ENCODE measurements at regions not wholly inside any gene's neighbourhood (a gene's known extent, or its start where the extent isn't known, plus 50 kb on each side); places are given as distances from the start of the nearest gene placed in this dataset.

DNA sequence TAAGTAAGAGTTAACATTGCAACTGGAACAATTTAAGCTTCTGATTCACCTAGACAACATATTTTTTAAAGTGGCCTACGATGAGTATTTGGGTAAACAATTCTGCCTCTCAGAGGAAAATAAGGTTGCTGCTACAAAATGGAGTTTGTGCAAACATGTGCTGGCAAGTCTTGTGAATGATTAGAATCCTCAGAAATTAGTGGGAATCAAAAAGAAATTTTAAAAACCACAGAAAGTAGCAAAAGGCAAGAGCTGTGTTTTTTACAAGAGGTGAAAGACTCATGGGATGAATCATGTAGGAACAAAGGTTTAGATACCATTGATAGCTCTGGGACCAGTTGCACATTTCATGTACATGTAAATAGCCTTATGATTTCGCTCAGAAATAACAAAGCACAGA lies 561.6 kb downstream of the TAF11L14 start:
- TF ChIP-seq, protein P1, sequence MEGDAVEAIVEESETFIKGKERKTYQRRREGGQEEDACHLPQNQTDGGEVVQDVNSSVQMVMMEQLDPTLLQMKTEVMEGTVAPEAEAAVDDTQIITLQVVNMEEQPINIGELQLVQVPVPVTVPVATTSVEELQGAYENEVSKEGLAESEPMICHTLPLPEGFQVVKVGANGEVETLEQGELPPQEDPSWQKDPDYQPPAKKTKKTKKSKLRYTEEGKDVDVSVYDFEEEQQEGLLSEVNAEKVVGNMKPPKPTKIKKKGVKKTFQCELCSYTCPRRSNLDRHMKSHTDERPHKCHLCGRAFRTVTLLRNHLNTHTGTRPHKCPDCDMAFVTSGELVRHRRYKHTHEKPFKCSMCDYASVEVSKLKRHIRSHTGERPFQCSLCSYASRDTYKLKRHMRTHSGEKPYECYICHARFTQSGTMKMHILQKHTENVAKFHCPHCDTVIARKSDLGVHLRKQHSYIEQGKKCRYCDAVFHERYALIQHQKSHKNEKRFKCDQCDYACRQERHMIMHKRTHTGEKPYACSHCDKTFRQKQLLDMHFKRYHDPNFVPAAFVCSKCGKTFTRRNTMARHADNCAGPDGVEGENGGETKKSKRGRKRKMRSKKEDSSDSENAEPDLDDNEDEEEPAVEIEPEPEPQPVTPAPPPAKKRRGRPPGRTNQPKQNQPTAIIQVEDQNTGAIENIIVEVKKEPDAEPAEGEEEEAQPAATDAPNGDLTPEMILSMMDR (IDR thresholded peaks at IDR 0.05), result no peak

GRCh38 chr5:18197734-18198133 lies 563.5 kb downstream of the TAF11L14 start:
- H2AFZ ChIP-seq, result no peak overlapping the region
- no peak overlapping the region for H3K27ac ChIP-seq
- no peak overlapping the region for H3K9ac ChIP-seq
- no peaks in the 10 kb centered on the region for H3K4me1 ChIP-seq
- H3K4me3 ChIP-seq (ENCODE audit: low read depth, low read length), result no peak overlapping the region
- H3K36me3 ChIP-seq (ENCODE audit: control insufficient read depth, insufficient read depth, low read length), result no peaks in the 10 kb centered on the region
- no peak overlapping the region for H3K4me2 ChIP-seq (ENCODE audit: low read length)
- no peaks in the 10 kb centered on the region for H3K27me3 ChIP-seq (ENCODE audit: control insufficient read depth, insufficient read depth, low read length)
- H3K79me2 ChIP-seq, result no peaks in the 10 kb centered on the region
- TF ChIP-seq, protein P1 (IDR thresholded peaks at IDR 0.05), result no peak
- H3K9me3 ChIP-seq (ENCODE audit: control insufficient read depth, low read length), result no peaks in the 10 kb centered on the region

More for the DNA sequence above, 561.6 kb downstream of the TAF11L14 start:
- no peak overlapping the region for H3K27ac ChIP-seq
- no peak overlapping the region for H3K4me2 ChIP-seq (ENCODE audit: low read length)
- H3K27me3 ChIP-seq (ENCODE audit: control insufficient read depth, insufficient read depth, low read length), result no peaks in the 10 kb centered on the region
- H2AFZ ChIP-seq, result no peak overlapping the region
- H3K9ac ChIP-seq, result no peak overlapping the region
- H3K4me3 ChIP-seq (ENCODE audit: low read depth, low read length), result no peak overlapping the region
- no peaks in the 10 kb centered on the region for H3K36me3 ChIP-seq (ENCODE audit: control insufficient read depth, insufficient read depth, low read length)
- no peaks in the 10 kb centered on the region for H3K9me3 ChIP-seq (ENCODE audit: control insufficient read depth, low read length)
- no peaks in the 10 kb centered on the region for H3K4me1 ChIP-seq
- no peaks in the 10 kb centered on the region for H3K79me2 ChIP-seq

DNA sequence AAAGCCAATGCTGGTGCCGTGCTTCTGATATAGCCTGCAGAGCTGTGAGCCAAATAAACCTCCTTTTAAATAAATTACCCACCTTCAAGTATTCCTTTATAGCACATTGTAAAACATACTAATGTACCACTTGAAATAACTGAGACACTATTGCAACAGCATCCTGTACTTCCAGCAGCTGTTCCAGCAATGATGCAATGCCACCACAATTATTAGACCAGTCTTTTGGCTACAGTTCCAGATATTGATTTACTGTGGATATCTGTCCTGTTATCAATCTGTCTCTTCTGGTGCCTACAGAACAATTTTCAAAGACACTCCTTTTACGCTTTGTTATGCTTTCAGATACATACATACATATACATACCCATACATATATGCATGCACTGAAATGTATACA lies 567.9 kb downstream of the TAF11L14 start:
- no peak overlapping the region for H3K4me2 ChIP-seq (ENCODE audit: low read length)
- TF ChIP-seq, protein P1 (IDR thresholded peaks at IDR 0.05), result no peak
- H3K27ac ChIP-seq, result no peak overlapping the region
- no peaks in the 10 kb centered on the region for H3K27me3 ChIP-seq (ENCODE audit: control insufficient read depth, insufficient read depth, low read length)
- no peaks in the 10 kb centered on the region for H3K79me2 ChIP-seq
- no peaks in the 10 kb centered on the region for H3K36me3 ChIP-seq (ENCODE audit: control insufficient read depth, insufficient read depth, low read length)
- no peak overlapping the region for H3K4me3 ChIP-seq (ENCODE audit: low read depth, low read length)
- H2AFZ ChIP-seq, result no peak overlapping the region
- no peaks in the 10 kb centered on the region for H3K9me3 ChIP-seq (ENCODE audit: control insufficient read depth, low read length)
- no peaks in the 10 kb centered on the region for H3K4me1 ChIP-seq
- no peak overlapping the region for H3K9ac ChIP-seq

DNA sequence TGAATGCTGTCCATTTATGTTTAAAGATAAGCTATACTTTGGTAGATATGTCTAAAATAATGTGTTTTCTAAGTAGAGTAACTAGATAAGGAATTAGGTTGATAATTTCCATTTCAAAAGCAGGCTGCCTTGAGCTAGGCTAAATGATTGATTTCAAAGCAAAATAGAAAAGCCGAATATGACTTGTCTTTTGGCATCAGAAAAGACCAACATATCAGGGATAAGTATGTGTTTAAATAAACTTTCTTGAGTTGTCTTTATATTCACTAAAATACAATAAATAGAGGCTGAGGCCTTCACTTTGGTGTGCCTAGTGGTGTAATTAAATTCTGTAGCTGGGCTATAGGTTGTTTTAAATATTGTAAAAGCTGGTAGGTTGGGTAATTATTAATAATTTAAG lies 569.0 kb downstream of the TAF11L14 start:
- no peak overlapping the region for H3K9ac ChIP-seq
- no peaks in the 10 kb centered on the region for H3K4me1 ChIP-seq
- H3K9me3 ChIP-seq (ENCODE audit: control insufficient read depth, low read length), result no peaks in the 10 kb centered on the region
- H3K36me3 ChIP-seq (ENCODE audit: control insufficient read depth, insufficient read depth, low read length), result no peaks in the 10 kb centered on the region
- no peaks in the 10 kb centered on the region for H3K27me3 ChIP-seq (ENCODE audit: control insufficient read depth, insufficient read depth, low read length)
- H3K4me3 ChIP-seq (ENCODE audit: low read depth, low read length), result no peak overlapping the region
- H2AFZ ChIP-seq, result no peak overlapping the region
- H3K79me2 ChIP-seq, result no peaks in the 10 kb centered on the region
- H3K4me2 ChIP-seq (ENCODE audit: low read length), result no peak overlapping the region
- no peak overlapping the region for H3K27ac ChIP-seq
- TF ChIP-seq, protein P1 (IDR thresholded peaks at IDR 0.05), result no peak

DNA sequence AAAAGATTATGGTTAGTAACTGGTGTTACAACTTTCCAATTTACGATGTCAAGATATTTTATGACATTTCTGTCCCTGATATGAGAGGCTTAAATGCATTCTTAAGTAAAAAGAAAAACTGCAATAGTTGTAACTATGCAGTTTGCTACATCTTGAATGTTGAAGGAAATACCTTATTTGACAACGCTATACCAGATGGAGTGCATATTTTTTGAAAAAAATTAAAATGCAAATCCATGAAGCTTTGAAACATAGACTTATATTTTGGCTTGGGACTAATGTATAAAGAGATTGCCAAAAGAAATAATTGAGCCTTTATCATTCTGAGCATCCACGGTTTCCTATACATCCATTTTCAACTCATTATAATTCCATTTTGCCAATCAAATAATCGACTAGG lies 579.4 kb downstream of the TAF11L14 start:
- H2AFZ ChIP-seq, result no peak overlapping the region
- H3K9ac ChIP-seq, result no peak overlapping the region
- no peaks in the 10 kb centered on the region for H3K9me3 ChIP-seq (ENCODE audit: control insufficient read depth, low read length)
- H3K4me2 ChIP-seq (ENCODE audit: low read length), result no peak overlapping the region
- H3K27ac ChIP-seq, result no peak overlapping the region
- H3K4me1 ChIP-seq, result no peaks in the 10 kb centered on the region
- no peak overlapping the region for H3K4me3 ChIP-seq (ENCODE audit: low read depth, low read length)
- no peaks in the 10 kb centered on the region for H3K79me2 ChIP-seq
- no peaks in the 10 kb centered on the region for H3K27me3 ChIP-seq (ENCODE audit: control insufficient read depth, insufficient read depth, low read length)
- TF ChIP-seq, protein P1 (IDR thresholded peaks at IDR 0.05), result no peak
- H3K36me3 ChIP-seq (ENCODE audit: control insufficient read depth, insufficient read depth, low read length), result no peaks in the 10 kb centered on the region
